HFF-Myc (cell line): ENCODE measurements at regions not wholly inside any gene's neighbourhood (a gene's known extent, or its start where the extent isn't known, plus 50 kb on each side); places are given as distances from the start of the nearest gene placed in this dataset.

Experiments used
- DNase-seq: peaks from one replicate; pipeline ENCODE4 v3.0.0-alpha.2; 2011; ENCODE audit warnings: low read depth; ENCODE audit errors: extremely low read depth
- H3K4me3 ChIP-seq: replicated peaks from 2 replicates; pipeline ENCODE4 v1.5.1; 2011; ENCODE audit warnings: low read depth, mild to moderate bottlenecking, control low read depth, low read length
- CTCF ChIP-seq: IDR thresholded peaks from 2 replicates; pipeline ENCODE4 v1.5.1; 2012; ENCODE audit warnings: mild to moderate bottlenecking, low read depth, low read length, control low read depth; ENCODE audit errors: missing control alignments

- no peak for TF ChIP-seq CTCF
- no peak overlapping the region for H3K4me3 ChIP-seq
- DNase-seq, result no peak
Observed at GRCh38 chr4:151887816-151888180, 127.0 kb upstream of the GATB start.

GRCh38 chr4:151887031-151887815, 126.4 kb upstream of the GATB start:
- DNase-seq, result no peak

GRCh38 chr4:151885123-151885522, 124.3 kb upstream of the GATB start:
- no peak for DNase-seq
- TF ChIP-seq CTCF, result no peak
- no peak overlapping the region for H3K4me3 ChIP-seq

More at GRCh38 chr4:151887031-151887815, 126.4 kb upstream of the GATB start:
- no peak overlapping the region for H3K4me3 ChIP-seq
- TF ChIP-seq CTCF, result no peak

GRCh38 chr4:151883747-151884146, 122.9 kb upstream of the GATB start:
- DNase-seq, result no peak
- no peak for TF ChIP-seq CTCF
- no peak overlapping the region for H3K4me3 ChIP-seq

GRCh38 chr4:151882072-151882803, 121.4 kb upstream of the GATB start:
- no peak for TF ChIP-seq CTCF
- H3K4me3 ChIP-seq, result no peak overlapping the region
- no peak for DNase-seq

GRCh38 chr4:151879705-151880445, 119.1 kb upstream of the GATB start:
- no peak for TF ChIP-seq CTCF

More at GRCh38 chr4:151879705-151880445, 119.1 kb upstream of the GATB start:
- no peak for DNase-seq
- no peak overlapping the region for H3K4me3 ChIP-seq
